ENCODE measurements at regions not wholly inside any gene's neighbourhood (a gene's known extent, or its start where the extent isn't known, plus 50 kb on each side); places are given as distances from the start of the nearest gene placed in this dataset.
"Not testable (repeated sequence)": the region's sequence is repeated elsewhere in the genome, so short reads cannot be mapped to it uniquely, and the experiment has no call there.

DNA sequence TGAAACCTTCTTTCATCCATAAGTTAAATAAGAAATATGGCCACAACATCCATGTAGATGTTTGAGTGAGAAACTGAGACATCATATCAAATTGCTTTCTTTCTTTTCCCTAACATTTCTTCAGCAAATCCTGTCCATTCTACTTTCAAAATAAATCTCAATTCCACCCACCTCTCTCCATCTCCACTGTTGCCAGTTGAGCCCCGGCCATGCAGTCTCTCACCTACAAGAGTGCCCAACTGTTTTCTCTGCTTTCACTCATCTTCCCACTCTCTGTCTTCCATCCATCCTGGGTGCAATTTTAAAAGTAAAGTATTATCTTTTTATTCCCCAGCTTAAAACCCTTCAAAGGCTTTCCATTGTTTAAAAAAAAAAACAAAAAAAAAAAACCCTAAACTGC lies 260.4 kb downstream of the DEPDC1B start:
- ATAC-seq: no peak

DNA sequence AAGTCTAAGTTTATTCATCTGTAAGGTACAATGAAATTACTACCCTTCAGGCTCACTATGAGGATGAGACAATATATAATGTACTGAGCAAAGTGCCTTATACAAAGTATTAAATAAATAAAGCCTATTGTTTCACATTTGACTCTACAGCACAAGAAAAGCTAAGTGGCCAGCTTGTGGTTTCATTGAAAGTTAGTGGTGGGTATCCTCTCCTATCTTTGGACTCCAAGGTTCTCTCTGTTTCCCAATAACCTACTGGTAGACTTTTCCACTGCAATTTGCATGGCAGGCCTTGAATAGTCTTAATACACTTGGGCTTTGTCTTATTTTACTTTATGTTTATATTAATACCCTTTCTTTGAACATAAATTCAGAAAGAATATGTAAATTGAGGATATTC lies 262.7 kb downstream of the DEPDC1B start:
- ATAC-seq: no peak

DNA sequence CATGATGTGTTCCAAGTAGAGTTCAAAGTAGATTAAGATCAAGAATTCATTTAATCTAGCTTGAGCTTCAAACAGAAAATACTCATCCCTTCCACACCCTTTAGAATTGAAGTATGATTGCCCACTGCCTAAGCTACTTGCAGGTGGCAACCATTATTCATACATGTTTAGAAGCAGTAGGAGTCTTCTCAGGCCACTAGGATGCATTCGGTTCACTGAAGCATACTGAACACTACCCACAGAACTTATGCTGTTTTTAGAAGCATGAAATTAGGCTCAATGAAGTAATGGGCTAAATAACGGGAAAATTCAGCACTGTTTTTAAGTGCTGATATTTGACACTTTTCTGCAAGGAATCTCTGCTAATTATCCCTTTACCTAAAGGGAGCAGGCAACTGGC lies 263.4 kb downstream of the DEPDC1B start:
- no peak for ATAC-seq

DNA sequence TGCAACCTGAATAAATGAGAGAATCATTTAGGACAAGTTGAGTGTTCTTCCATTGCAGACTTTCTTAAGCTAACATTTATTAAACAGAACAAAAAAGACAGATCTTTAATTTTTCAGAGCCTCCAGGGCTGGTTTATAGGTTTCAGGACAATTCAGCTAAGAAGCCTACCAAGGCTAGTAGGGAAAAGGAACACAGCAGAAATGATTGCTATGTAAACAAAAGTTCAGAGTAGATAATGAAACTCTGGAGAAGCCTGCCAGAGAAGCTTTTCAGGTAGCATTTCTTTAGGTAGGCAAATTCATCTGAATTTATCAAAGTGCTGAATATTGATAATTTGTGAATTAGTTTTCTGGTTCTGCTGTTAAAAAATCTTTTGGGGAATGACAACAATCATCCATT lies 264.2 kb downstream of the DEPDC1B start:
- ATAC-seq: no peak

DNA sequence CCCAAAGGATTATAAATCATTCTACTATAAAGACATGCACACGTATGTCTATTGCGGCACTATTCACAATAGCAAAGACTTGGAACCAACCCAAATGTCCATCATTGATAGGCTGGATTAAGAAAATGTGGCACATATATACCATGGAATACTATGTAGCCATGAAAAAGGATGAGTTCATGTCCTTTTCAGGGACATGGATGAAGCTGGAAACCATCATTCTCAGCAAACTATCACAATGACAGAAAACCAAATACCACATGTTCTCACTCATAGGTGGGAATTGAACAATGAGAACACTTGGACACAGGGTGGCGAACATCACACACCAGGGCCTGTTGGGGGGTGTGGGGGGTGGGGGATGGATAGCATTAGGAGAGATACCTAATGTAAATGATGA lies 273.8 kb downstream of the DEPDC1B start:
- not testable (repeated sequence) for ATAC-seq

DNA sequence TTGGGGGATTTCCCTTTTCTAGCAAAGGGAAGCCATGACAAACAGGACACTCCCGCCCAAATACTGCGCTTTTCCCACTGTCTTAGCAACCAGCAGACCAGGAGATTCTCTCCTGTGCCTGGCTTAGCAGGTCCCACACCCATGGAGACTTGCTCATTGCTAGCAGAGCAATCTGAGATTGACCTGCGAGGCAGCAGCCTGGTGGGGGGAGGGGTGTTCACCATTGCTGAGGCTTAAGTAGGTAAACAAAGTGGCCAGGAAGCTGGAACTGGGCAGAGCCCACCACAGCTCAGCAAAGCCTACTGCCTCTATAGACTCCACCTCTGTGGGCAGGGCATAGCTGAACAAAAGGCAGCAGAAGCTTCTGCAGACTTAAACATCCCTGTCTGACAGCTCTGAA lies 279.2 kb downstream of the DEPDC1B start:
- not testable (repeated sequence) for ATAC-seq

DNA sequence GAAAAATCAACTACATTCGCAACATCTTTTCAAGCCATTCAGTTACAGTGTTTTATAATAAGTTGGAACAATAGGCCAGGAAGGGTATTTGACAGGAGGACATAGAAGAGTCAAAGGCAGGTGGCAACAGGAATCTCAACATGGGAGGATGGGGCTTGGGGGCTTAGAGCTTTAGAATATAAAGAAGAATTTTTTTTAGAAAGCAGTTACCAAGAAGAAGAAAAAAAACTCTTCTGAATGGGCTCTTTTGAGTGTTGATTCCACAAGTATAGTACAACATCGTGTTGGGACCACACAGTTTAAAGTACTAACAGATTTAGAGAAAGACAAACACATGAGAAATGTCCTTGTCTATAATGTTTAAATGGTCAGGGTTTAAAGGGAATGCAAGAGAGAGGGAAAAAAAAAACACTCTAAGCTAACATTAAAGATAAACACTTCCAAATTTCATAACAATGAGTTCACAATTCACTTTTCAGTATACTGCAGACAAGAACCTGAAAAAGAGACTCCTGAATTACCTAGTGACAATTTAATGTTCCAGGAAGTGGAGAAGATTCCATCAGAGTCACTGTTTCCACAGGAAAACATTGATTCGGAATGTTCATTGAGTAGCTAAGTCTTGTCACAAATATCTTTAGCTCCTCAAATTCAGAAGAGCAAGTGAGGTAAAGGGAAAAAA lies 282.3 kb downstream of the DEPDC1B start:
- no peak for ATAC-seq

DNA sequence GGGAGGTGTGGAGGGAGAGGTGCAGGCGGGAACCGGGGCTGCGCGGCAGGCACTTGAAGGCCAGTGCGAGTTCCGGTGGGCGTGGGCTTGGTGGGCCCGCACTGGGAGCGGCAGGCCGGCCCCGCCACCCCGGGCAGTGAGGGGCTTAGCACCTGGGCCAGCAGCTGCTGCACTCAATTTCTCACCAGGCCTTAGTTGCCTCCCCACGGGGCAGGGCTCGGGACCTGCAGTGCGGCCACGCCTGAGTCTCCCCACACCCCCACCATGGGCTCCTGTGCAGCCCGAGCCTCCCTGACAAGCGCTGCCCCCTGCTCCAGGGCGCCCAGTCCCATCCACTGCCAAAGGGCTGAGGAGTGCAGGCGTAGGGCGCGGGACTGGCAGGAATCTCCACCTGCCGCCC lies 284.5 kb downstream of the DEPDC1B start:
- no peak for ATAC-seq

DNA sequence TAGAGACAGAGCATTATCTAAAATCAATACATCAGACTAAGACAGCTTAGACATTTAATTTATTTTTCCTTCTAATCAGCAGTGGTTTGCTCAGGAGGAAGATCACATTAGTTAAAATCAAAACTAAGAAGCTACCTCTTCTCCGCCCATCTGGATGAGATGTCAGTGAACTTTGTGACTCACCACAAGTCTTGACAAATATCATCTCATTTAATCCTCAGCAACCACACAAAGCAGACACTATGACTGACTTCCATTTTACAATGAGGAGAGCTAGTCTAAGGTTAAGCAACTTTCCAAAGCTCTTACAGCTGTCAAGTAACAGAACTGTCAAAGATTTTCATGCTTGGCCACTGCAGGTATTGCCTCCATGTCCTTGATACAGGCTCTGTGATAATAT lies 289.5 kb downstream of the DEPDC1B start:
- ATAC-seq: peak; percentile 80

DNA sequence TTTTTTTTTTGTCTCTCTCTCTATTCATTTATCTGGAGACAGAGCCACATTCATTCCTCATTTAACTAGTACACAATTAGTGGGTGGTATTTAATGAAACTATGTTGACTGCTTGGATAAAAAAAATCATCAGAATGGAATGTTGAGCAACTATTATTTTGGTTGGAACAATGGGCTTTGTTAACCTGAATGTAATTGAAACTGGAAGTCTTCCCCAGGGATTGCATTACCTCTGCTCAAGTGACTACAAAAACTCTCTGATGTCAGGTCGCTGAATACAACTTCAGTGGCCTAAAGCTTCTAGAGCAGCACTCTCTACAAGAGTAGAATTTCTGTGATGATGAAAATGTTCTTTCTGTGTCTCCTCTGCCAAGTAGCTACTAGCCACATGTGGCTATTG lies 295.8 kb downstream of the DEPDC1B start:
- no peak for ATAC-seq

DNA sequence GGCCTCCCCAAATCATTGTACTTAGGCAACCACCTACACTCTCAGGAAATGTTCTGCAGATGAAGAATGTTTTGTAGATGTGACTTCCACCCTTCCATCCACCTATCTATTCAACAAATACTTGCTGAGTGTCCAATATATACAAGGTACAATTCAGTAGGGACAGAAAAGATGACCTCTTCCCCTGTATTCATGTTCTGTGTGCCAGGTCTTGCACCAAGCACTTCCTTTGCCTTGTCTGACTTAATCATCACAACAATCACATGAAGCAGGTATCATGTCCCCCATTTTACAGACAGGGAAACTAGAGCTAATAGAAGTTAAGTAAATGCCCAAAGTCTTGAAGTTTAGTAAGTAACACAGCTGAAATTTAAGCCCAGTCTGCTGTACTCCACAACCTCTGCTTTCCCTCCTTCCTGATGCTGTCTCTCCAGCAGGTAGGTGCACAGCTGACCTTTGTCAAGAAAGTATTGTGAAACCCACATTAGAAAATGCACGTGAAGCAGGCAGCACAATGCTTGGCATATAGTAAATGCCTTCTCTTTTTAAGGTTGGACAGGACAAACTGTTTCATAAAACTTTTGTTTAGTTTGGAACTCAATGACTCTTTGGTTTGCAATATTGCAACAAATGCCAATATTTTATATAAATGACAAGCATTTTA lies 296.5 kb downstream of the DEPDC1B start:
- ATAC-seq: no peak

DNA sequence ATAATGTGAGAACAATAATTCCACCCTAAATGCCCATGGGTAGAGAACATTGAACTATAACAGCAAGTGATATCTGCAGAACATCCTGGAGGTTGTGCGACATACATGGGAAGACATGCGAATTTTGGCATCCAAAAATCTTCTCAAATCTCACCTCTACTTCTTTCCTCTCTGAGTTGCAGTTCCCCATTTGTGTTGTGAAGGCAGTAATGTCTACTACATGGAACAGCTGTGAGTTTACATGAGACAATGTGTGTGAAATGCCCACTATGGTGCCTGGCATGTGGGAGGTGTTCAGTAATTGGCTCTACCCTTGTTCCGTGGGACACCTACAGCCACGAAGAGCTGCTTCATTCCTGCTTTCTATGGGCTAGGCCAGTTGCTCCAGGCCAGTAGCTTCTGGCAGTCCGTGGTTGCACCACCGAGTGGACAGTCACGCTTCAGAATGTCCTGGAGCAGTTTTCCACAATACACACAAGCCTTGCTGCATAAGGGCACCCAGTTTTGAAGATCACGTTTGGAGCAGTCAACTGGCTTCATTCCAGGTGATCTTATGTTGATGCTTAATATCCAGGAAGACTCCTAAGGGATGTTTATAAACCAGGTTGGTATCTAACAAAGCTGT lies 297.7 kb downstream of the DEPDC1B start:
- no peak for ATAC-seq

DNA sequence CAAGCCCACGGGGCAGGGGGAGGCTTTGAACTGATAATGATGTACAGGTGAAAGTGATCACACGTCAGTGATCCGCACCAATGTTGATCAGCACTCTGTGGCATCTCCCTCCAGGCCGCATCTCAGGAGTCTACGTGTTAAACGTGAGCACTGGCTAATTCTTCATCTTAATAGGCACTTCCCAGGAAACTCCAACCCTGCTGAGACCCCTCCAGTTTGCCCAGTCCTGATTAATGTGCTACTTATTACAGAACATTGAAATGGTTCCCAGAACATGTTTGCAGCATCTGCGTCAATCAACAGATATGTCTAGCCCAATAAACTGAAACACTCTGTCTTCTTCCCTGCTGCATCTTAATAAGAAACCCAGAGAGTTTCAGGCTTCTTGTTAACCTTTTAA lies 298.4 kb downstream of the DEPDC1B start:
- ATAC-seq: no peak

DNA sequence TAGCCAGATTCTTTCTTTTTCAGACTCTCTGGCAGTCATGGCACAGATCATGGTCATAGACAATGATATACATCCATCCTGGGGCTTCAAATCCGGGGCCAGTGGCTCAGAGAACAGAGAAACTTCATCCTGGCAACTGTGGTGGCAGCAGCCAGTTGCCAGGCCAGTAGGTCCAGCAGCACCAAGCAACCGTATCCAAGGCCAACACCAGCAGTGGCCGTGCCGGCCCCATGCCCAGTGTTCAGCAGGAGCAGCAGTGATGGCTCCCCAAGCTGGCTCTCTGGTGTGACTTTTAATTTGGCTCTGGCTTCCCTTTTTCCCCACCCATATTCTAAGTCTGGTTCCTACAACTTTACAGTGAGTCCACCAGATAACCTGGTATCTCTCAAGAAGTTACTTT lies 300.5 kb downstream of the DEPDC1B start:
- ATAC-seq: no peak

DNA sequence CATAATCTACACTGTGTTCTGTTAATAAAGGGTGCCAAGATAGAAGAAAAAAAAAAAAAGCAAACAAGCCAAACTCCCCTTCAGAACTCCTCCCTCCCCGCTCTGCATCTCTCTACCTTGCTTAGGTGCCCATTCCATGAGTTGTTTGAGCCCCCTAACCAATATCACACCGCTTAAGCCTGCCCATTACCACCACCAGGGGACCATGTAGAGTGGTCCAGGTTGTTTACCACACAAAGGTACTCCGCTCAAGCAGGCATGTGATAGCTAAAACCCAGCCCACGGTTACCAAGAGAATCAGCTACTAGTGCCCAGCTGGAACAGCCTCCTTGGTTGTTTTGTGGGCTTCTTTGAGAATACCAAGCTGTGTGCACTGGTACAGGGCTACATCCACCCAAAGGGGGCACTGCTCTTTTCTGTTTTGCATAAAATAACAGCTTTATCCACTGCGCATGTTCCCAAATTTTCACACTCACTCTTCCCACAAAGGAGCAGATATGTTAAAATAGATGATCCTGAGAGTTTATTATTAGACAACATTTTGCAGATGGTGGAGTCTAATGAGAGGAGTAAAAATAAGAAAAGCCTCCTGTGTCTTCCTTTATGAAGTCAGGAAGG lies 304.1 kb downstream of the DEPDC1B start:
- ATAC-seq: no peak

DNA sequence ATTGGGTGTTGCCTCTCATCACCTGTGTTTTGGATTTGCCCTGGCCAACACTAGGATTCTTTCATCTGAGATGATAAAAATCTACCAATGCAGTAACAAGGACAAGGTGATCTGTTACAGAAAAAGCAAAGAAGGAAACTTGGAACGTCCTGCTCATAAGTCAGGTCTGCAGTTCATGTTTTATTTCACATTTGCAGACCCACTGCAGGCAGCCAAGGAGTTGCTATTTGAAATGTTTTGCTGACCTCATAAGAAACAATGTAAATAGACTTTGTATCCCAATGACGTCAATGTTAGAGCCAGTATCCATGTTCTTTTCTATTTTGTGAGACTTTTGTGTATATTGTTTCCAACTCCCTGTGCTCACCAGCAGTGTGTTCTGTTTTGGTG lies 312.9 kb downstream of the DEPDC1B start:
- ATAC-seq: no peak

DNA sequence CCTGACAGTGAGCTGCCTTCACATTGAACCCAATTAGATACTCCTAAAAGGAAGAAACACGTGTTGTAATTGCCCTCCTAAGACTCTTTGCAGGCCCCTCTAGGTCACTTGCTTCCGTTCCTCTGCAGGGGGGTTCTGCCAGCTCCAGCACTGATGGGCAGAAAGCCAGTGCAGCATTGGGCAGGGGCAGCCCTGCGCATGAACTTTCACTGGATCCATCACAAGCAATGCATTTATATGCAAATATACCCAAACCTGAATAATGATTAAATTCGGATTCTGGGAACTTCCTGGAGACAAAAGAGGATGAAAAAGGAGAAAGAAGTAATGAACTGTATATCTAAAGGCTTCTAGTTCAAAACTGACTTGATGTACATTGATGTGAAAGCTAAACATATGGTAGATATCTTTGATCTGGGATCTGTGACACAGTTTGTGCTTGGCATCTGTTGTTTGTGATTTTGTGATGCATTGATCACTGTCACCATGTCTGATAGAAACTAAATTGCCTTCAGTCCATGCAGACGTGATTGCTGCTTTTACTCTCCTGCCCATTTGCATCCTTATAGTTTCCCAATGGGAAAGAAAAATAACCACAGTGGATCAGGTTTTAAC lies 313.4 kb downstream of the DEPDC1B start:
- ATAC-seq: no peak

DNA sequence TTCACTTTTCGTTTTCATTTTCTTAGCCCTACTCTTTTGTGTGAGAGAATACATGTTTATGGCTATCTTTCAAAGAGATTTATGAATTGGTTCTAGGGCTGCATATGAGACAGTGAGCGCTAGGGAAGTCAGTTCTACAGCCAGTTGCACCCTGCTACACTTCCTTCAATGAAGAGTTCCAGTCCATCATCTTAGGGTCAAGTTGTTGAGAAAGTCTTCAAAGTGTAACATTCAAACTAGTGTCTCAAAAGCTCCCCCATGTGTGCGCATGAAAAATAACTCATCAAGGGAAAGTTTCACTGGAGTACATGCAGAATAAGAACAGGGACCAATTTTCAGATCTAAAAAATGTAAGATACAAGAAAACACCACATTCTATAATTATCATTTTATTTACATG lies 317.2 kb downstream of the DEPDC1B start:
- no peak for ATAC-seq

DNA sequence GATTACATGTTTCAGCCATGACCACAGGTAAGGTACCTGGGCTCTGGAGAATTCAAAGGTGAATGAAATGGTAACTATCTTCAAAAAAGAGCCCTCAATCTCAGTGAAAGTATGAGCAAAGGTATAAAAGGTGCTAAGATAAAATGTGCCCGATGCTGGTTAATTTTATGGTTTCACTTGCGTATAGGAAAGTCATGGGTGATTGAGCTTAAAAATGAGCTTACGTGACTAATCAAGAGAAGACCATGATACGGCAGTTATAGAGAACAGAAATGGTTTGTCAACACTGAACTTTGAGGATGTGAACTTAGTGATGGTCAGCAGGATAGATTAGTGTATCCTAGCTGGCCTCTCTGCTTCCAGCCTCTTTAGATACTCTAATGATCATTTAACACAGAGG lies 320.1 kb downstream of the DEPDC1B start:
- no peak for ATAC-seq

DNA sequence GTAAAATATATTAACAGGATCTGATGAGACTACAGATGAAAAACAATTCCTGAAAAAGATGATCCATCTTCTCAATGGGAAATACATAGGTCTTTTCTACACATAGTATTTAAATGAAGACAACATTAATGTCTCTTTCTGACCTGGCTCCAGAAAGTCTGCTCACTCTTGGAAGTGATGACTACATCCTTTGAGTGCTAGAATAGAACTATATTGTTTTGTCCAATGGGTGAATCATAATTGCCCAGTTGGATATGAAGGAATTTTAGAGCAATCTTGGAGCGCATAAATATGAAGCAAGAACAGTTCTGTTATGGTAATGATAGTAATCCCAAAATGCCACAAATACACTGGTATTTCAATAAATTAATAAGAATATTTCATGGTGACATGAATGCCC lies 322.1 kb downstream of the DEPDC1B start:
- ATAC-seq: no peak

DNA sequence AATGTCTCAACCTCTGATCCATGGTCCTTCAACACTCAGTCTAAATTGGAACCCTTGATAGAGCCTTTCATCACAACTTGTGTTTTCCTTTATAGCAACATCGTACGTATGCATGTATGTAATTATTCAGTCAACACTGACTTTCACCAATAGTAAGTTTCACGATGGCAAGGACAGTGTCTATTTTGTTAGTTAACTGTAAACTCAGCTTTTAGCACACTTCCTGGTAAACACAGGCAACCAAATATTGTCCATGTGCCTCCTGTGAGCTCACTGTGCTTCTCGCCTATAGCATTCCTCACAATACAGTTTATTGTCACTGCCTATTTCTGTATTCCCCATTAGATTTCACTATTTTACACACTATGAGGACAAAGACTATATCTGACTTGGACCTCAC lies 323.1 kb downstream of the DEPDC1B start:
- ATAC-seq: no peak

DNA sequence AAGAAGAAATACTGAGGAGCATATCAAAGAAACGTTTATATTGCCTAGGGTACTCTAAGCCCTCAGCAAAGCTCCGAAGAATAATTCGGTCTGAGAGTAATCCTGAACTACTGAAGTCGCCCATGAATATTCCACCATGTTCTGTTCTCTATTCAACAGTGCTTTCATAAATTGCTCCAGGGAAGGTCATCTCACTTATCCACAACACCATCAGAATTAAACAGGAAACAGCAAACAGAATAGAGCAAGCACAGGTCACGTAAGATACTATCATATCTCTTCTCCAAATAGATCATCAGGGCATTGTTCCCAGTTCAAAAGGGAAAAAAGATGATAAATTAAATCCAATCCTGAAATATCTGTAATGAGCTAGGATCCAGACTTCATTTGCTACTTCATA lies 325.6 kb downstream of the DEPDC1B start:
- ATAC-seq: no peak

DNA sequence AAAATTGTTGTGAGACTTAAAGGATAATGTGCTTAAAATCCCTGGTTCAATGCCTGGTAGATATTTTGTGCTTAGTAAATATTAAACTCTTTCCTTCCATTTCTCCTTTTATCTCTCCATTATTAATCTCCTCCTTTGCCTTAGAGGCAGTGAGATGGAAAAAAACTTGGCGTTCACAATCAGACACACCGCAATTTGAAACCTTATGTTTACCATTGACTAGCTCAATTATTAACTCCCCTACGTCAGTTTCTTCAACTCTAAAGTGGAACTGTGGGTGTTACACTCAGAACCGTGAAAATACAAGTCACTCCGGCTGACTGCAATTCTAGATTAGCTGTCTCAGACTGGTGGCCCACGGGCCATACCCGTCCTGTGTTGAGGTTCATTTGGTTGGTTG lies 327.2 kb downstream of the DEPDC1B start:
- ATAC-seq: no peak
